ENCODE measurements at regions not wholly inside any gene's neighbourhood (a gene's known extent, or its start where the extent isn't known, plus 50 kb on each side); places are given as distances from the start of the nearest gene placed in this dataset.
A peak's percentile ranks its signal among the peaks of the same experiment; 100 is the strongest.

- Mint-ChIP-seq H3K27me3 (peaks cover 3 to 19% of the 10 kb centered on the region in 2 donors), H3K27ac (no peak overlapping the region), H3K9me3 (no peaks in the 10 kb centered on the region), H3K4me3 (no peak overlapping the region), H3K4me1 (no peaks in the 10 kb centered on the region), H3K36me3 (peaks cover 0 to 2% (median 0%) of the 10 kb centered on the region in 3 donors)
- ChIA-PET CTCF (no interaction called here), POLR2A (no interaction called here)
- no peak overlapping the region for H3K27ac ChIP-seq (ENCODE audit: low read depth, low read length)
- no peak for DNase-seq
- H3K4me3 ChIP-seq (ENCODE audit: low read length), result no peak overlapping the region
- no peaks in the 10 kb centered on the region for H3K36me3 ChIP-seq (ENCODE audit: insufficient read depth, low read length)
- no peaks in the 10 kb centered on the region for H3K9me3 ChIP-seq (ENCODE audit: low read length)
- H3K4me1 ChIP-seq (ENCODE audit: insufficient read depth, low read length), result no peaks in the 10 kb centered on the region
- no peaks in the 10 kb centered on the region for H3K27me3 ChIP-seq (ENCODE audit: insufficient read depth, low read length, poor library complexity, severe bottlenecking)
These were observed 65.2 kb upstream of the GJA5 start for GRCh38 chr1:147825586-147825985.

- Histone ChIP-seq H3K27ac (ENCODE audit: low read depth, low read length) (no peak overlapping the region), H3K27me3 (ENCODE audit: insufficient read depth, low read length, poor library complexity, severe bottlenecking) (no peaks in the 10 kb centered on the region), H3K36me3 (ENCODE audit: insufficient read depth, low read length) (no peaks in the 10 kb centered on the region), H3K4me3 (ENCODE audit: low read length) (no peak overlapping the region), H3K4me1 (ENCODE audit: insufficient read depth, low read length) (no peaks in the 10 kb centered on the region), H3K9me3 (ENCODE audit: low read length) (no peaks in the 10 kb centered on the region)
- ChIA-PET POLR2A (no interaction called here), CTCF (no interaction called here)
- Mint-ChIP-seq H3K4me1 (no peaks in the 10 kb centered on the region), H3K4me3 (no peak overlapping the region), H3K27me3 (peaks cover 6 to 21% of the 10 kb centered on the region in 2 donors), H3K9me3 (no peaks in the 10 kb centered on the region), H3K27ac (no peak overlapping the region), H3K36me3 (peaks cover 0 to 2% (median 0%) of the 10 kb centered on the region in 3 donors)
- no peak for DNase-seq
These were observed 65.9 kb upstream of the GJA5 start for GRCh38 chr1:147826259-147826658.

DNA sequence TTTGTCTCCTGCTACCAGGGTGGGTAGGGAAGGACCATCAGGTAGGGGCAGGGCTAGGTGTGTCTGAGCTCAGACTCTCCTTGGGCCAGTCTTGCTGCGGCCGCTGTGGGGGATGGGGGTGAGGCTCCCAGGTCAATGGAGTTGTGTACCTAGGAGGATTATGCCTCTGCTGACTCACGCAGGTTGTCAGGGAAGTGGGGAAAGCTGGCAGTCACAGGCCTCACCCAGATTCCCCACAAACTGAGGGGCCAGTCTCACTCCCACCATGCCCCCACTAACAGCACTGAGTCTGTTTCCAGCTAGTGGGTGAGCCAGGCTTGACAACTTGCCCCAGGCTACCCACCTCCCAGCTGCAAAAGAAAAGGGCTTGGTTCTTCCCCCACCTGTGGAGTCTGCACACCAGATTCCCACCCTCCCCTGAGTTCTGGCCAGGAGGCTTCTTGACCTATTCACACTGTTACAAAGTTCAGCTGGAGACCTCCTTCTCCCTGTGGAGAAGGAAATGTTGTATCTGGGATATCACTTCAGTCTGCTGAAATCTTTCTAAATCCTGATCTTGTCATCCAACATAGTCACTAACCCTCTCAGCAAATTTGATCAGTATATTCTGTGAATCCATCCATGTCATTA, 69.2 kb upstream of the GJA8 start:
- CTCF ChIA-PET, result no interaction called here
- Mint-ChIP-seq H3K27ac (no peak overlapping the region), H3K27me3 (peaks cover 23 to 72% of the 10 kb centered on the region in 2 donors), H3K4me1 (no peaks in the 10 kb centered on the region), H3K4me3 (no peak overlapping the region), H3K36me3 (peaks cover 0 to 4% (median 0%) of the 10 kb centered on the region in 3 donors), H3K9me3 (no peaks in the 10 kb centered on the region)
- H3K27me3 ChIP-seq (ENCODE audit: insufficient read depth, low read length, poor library complexity, severe bottlenecking), result no peaks in the 10 kb centered on the region
- no peak for DNase-seq
- POLR2A ChIA-PET, result no interaction called here
- no peaks in the 10 kb centered on the region for H3K9me3 ChIP-seq (ENCODE audit: low read length)
- no peaks in the 10 kb centered on the region for H3K4me1 ChIP-seq (ENCODE audit: insufficient read depth, low read length)
- H3K27ac ChIP-seq (ENCODE audit: low read depth, low read length), result no peak overlapping the region
- no peaks in the 10 kb centered on the region for H3K36me3 ChIP-seq (ENCODE audit: insufficient read depth, low read length)
- H3K4me3 ChIP-seq (ENCODE audit: low read length), result no peak overlapping the region

GRCh38 chr1:147834181-147834580, 68.4 kb upstream of the GJA8 start:
- H3K27me3 Mint-ChIP-seq, result peaks cover 23 to 70% of the 10 kb centered on the region in 2 donors
- H3K4me3 Mint-ChIP-seq, result no peak overlapping the region
- no peaks in the 10 kb centered on the region for H3K4me1 Mint-ChIP-seq
- H3K4me1 ChIP-seq (ENCODE audit: insufficient read depth, low read length), result no peaks in the 10 kb centered on the region
- CTCF ChIA-PET, result no interaction called here
- POLR2A ChIA-PET, result no interaction called here
- no peak overlapping the region for H3K27ac Mint-ChIP-seq
- H3K36me3 Mint-ChIP-seq, result peaks cover 0 to 4% (median 0%) of the 10 kb centered on the region in 3 donors
- no peak for DNase-seq
- no peak overlapping the region for H3K4me3 ChIP-seq (ENCODE audit: low read length)
- H3K27ac ChIP-seq (ENCODE audit: low read depth, low read length), result no peak overlapping the region
- H3K36me3 ChIP-seq (ENCODE audit: insufficient read depth, low read length), result no peaks in the 10 kb centered on the region
- no peaks in the 10 kb centered on the region for H3K9me3 Mint-ChIP-seq
- no peaks in the 10 kb centered on the region for H3K9me3 ChIP-seq (ENCODE audit: low read length)
- H3K27me3 ChIP-seq (ENCODE audit: insufficient read depth, low read length, poor library complexity, severe bottlenecking), result no peaks in the 10 kb centered on the region

DNA sequence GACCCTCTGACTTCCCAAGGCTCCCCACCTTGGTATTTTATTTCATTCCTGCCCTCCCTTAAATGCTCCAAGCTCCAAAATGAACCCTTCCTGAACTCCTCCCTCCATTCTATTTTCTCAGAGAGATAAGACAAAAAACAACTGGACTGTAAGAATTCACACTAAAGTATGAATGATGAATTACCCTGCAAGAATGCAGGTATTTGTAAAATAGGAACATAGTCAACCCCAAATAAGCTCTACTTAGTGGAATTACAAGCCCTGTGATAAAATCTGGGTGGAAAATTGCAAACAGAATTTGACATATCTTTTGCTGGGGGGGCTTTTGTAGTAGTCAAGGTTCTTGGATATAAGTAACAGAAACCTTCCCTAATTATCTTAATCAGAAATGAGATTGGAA, 67.8 kb upstream of the GJA8 start:
- CTCF ChIA-PET, result no interaction called here
- H3K4me3 Mint-ChIP-seq, result no peak overlapping the region

DNA sequence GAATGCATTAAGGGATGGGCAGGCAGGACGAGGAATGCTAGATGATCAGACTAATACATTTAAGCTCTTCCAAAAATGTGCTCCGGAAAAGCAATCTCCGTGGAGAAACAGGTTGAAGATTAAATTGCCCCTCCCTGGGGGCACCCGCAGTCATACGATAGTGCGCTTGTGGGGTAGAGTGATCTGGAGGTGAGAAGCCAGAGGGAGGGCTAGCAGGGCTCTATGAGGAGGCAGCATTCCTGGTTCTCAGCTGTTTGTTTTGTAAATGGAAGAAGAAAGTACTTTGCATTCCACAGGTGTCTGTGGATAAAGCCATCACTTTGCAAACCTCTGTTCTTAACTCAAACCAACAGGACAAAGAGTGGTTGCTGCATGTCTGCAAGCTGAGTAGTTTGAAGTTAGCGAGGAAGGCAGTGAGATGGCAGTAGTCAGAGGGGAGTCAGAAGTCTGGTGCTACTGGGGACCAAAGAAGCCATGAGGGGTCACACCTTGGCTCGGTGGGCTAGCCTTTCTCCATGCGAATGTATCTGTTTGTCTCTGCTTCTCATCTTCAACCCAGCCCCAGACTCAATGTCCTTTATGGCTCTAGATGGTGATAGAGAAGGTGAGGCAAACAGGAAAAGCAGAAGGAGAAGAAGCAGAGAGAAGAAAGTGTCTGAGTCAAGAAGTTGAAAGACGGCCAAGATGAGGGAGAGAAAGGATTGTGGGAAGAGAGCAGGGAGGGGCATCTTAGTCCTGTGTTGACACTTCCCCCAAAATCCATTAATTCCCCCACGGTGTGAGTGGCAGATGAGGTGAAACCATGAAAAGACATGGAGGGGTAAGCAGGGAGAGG, 65.2 kb upstream of the GJA8 start:
- H3K27ac Mint-ChIP-seq, result peak overlapping the region in 2 of 8 donors; percentile 7 to 29

More for the DNA sequence above, 67.8 kb upstream of the GJA8 start:
- Histone ChIP-seq H3K9me3 (ENCODE audit: low read length) (no peaks in the 10 kb centered on the region), H3K36me3 (ENCODE audit: insufficient read depth, low read length) (no peaks in the 10 kb centered on the region), H3K4me3 (ENCODE audit: low read length) (no peak overlapping the region), H3K27me3 (ENCODE audit: insufficient read depth, low read length, poor library complexity, severe bottlenecking) (no peaks in the 10 kb centered on the region), H3K4me1 (ENCODE audit: insufficient read depth, low read length) (no peaks in the 10 kb centered on the region), H3K27ac (ENCODE audit: low read depth, low read length) (no peak overlapping the region)
- H3K9me3 Mint-ChIP-seq, result no peaks in the 10 kb centered on the region
- peaks cover 23 to 69% of the 10 kb centered on the region in 2 donors for H3K27me3 Mint-ChIP-seq
- no peaks in the 10 kb centered on the region for H3K4me1 Mint-ChIP-seq
- H3K27ac Mint-ChIP-seq, result no peak overlapping the region
- peaks cover 0 to 3% (median 0%) of the 10 kb centered on the region in 3 donors for H3K36me3 Mint-ChIP-seq
- POLR2A ChIA-PET, result no interaction called here
- no peak for DNase-seq

DNA sequence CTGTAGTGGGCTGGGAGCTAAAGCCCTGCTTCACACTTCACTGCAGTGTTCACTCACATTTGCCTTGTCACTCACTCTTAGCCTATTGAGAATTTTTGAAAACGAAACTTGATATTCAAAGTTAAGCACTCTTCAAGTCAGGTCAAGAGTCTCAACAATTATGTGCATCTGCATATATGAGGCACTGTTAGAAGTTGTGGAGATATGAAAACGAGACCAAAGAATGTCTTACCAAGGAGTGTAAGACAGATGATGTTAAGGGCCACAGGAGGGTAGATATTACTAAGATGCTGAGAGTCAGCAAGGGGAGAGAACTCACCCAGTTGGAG, 64.7 kb upstream of the GJA8 start:
- H3K27me3 ChIP-seq (ENCODE audit: insufficient read depth, low read length, poor library complexity, severe bottlenecking), result no peaks in the 10 kb centered on the region
- no peak overlapping the region for H3K27ac ChIP-seq (ENCODE audit: low read depth, low read length)
- Mint-ChIP-seq H3K4me3 (no peak overlapping the region), H3K27ac (peak overlapping the region in 1 of 8 donors; percentile 8), H3K36me3 (no peaks in the 10 kb centered on the region), H3K4me1 (no peaks in the 10 kb centered on the region), H3K27me3 (peaks cover 19 to 53% of the 10 kb centered on the region in 2 donors), H3K9me3 (no peaks in the 10 kb centered on the region)
- H3K36me3 ChIP-seq (ENCODE audit: insufficient read depth, low read length), result no peaks in the 10 kb centered on the region
- ChIA-PET POLR2A (no interaction called here), CTCF (no interaction called here)
- H3K9me3 ChIP-seq (ENCODE audit: low read length), result no peaks in the 10 kb centered on the region
- no peaks in the 10 kb centered on the region for H3K4me1 ChIP-seq (ENCODE audit: insufficient read depth, low read length)
- H3K4me3 ChIP-seq (ENCODE audit: low read length), result no peak overlapping the region
- DNase-seq, result no peak

More for the DNA sequence above, 65.2 kb upstream of the GJA8 start:
- Histone ChIP-seq H3K4me1 (ENCODE audit: insufficient read depth, low read length) (no peaks in the 10 kb centered on the region), H3K27me3 (ENCODE audit: insufficient read depth, low read length, poor library complexity, severe bottlenecking) (no peaks in the 10 kb centered on the region), H3K27ac (ENCODE audit: low read depth, low read length) (no peak overlapping the region), H3K4me3 (ENCODE audit: low read length) (no peak overlapping the region), H3K9me3 (ENCODE audit: low read length) (no peaks in the 10 kb centered on the region), H3K36me3 (ENCODE audit: insufficient read depth, low read length) (no peaks in the 10 kb centered on the region)
- no peak overlapping the region for H3K4me3 Mint-ChIP-seq
- ChIA-PET POLR2A (no interaction called here), CTCF (no interaction called here)
- no peak for DNase-seq
- H3K36me3 Mint-ChIP-seq, result peaks cover 0 to 2% (median 0%) of the 10 kb centered on the region in 3 donors
- H3K9me3 Mint-ChIP-seq, result no peaks in the 10 kb centered on the region
- no peaks in the 10 kb centered on the region for H3K4me1 Mint-ChIP-seq
- peaks cover 22 to 59% of the 10 kb centered on the region in 2 donors for H3K27me3 Mint-ChIP-seq

DNA sequence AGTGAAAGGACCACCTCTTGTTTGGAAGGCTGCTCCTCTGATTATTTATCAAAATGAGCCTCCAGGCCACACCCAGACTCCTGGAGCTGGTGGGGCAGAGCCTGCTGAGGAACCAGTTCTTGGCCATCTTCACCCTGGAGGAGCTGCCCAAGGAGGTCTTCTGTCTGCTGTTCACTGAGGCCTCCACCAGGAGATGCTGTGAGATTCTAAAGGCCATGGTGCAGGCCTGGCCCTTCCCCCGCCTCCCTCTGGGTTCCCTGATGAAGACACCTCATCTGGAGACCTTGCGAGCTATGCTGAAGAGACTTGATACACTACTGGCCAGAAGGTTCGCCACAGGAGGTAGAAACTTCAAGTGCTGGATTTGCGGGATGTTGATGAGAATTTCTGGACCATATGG, 61.7 kb upstream of the GJA8 start:
- Mint-ChIP-seq H3K9me3 (peaks cover 0 to 1% (median 0%) of the 10 kb centered on the region in 5 donors), H3K4me1 (no peaks in the 10 kb centered on the region), H3K27ac (no peak overlapping the region), H3K27me3 (peaks cover 12 to 30% of the 10 kb centered on the region in 2 donors), H3K4me3 (no peak overlapping the region), H3K36me3 (no peaks in the 10 kb centered on the region)
- no peaks in the 10 kb centered on the region for H3K9me3 ChIP-seq (ENCODE audit: low read length)
- H3K27ac ChIP-seq (ENCODE audit: low read depth, low read length), result no peak overlapping the region
- H3K4me1 ChIP-seq (ENCODE audit: insufficient read depth, low read length), result no peaks in the 10 kb centered on the region
- no peaks in the 10 kb centered on the region for H3K36me3 ChIP-seq (ENCODE audit: insufficient read depth, low read length)
- CTCF ChIA-PET, result no interaction called here
- DNase-seq, result no peak
- POLR2A ChIA-PET, result no interaction called here
- H3K27me3 ChIP-seq (ENCODE audit: insufficient read depth, low read length, poor library complexity, severe bottlenecking), result no peaks in the 10 kb centered on the region
- H3K4me3 ChIP-seq (ENCODE audit: low read length), result no peak overlapping the region
